ENCODE measurements at regions not wholly inside any gene's neighbourhood (a gene's known extent, or its start where the extent isn't known, plus 50 kb on each side); places are given as distances from the start of the nearest gene placed in this dataset.

DNA sequence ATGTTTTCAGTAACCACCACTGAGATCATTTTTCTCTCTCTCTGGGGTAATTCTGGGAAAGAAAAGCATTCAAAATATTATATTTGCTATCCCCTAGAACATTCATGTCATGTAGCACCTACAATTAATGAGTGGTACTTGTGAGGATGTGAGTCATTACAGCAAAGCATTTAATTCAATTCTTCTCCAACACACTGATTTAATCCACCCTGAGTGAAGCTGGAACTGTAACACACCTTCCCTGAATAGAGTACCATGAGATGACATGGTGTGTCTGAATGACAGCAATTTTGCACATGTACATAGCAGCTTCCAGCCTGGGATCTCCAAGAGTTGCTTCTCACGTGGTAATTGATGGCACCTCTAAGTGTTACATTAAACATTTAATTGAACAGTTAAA is 207.1 kb upstream of the SLC14A2 start:
- TF ChIP-seq, protein P1, sequence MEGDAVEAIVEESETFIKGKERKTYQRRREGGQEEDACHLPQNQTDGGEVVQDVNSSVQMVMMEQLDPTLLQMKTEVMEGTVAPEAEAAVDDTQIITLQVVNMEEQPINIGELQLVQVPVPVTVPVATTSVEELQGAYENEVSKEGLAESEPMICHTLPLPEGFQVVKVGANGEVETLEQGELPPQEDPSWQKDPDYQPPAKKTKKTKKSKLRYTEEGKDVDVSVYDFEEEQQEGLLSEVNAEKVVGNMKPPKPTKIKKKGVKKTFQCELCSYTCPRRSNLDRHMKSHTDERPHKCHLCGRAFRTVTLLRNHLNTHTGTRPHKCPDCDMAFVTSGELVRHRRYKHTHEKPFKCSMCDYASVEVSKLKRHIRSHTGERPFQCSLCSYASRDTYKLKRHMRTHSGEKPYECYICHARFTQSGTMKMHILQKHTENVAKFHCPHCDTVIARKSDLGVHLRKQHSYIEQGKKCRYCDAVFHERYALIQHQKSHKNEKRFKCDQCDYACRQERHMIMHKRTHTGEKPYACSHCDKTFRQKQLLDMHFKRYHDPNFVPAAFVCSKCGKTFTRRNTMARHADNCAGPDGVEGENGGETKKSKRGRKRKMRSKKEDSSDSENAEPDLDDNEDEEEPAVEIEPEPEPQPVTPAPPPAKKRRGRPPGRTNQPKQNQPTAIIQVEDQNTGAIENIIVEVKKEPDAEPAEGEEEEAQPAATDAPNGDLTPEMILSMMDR (IDR thresholded peaks at IDR 0.05 in 2 of 3, conservative IDR thresholded peaks at IDR 0.05 in 1 of 3; ENCODE audit: borderline replicate concordance in 1 of 3, insufficient read depth in 1 of 3, low read depth in 2 of 3, low read length in 2 of 3): no peak
- no peak for TF ChIP-seq ZFX (IDR thresholded peaks at IDR 0.05)
- TF ChIP-seq ELF1 (IDR thresholded peaks at IDR 0.05; ENCODE audit: borderline replicate concordance, low read depth): no peak
- TF ChIP-seq EZH2 (IDR thresholded peaks at IDR 0.05): no peak
- TF ChIP-seq MAX (IDR thresholded peaks at IDR 0.05): no peak
- no peak for TF ChIP-seq POLR2A (IDR thresholded peaks at IDR 0.05; ENCODE audit: borderline replicate concordance, extremely low read depth, insufficient read depth, insufficient read length)
- no peak for TF ChIP-seq RAD21 (IDR thresholded peaks at IDR 0.05; ENCODE audit: low read depth)
- no peak for TF ChIP-seq POLR2AphosphoS5 (IDR thresholded peaks at IDR 0.05; ENCODE audit: low read depth, low read length)
- no peak for TF ChIP-seq REST (IDR thresholded peaks at IDR 0.05; ENCODE audit: low read depth)
- TF ChIP-seq, protein P2, sequence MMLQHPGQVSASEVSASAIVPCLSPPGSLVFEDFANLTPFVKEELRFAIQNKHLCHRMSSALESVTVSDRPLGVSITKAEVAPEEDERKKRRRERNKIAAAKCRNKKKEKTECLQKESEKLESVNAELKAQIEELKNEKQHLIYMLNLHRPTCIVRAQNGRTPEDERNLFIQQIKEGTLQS (IDR thresholded peaks at IDR 0.05): no peak
- no peak for TF ChIP-seq CEBPB (IDR thresholded peaks at IDR 0.05; ENCODE audit: low read depth)
- TF ChIP-seq YY1 (IDR thresholded peaks at IDR 0.05; ENCODE audit: extremely low read depth, insufficient replicate concordance, low read depth, low read length): no peak
